ENCODE measurements at regions not wholly inside any gene's neighbourhood (a gene's known extent, or its start where the extent isn't known, plus 50 kb on each side); places are given as distances from the start of the nearest gene placed in this dataset.

- no peak for DNase-seq
Observed at GRCh38 chr5:164354139-164354751, 848.8 kb downstream of the MAT2B start.

GRCh38 chr5:164355267-164355830 lies 849.9 kb downstream of the MAT2B start:
- DNase-seq = no peak

- DNase-seq = no peak
Observed at GRCh38 chr5:164356790-164357189, 851.4 kb downstream of the MAT2B start.

- DNase-seq = no peak
Observed at GRCh38 chr5:164357395-164358033, 852.1 kb downstream of the MAT2B start.

- DNase-seq = no peak
Observed at GRCh38 chr5:164358531-164359259, 853.3 kb downstream of the MAT2B start.

- no peak for DNase-seq
Observed at GRCh38 chr5:164359260-164360255, 854.1 kb downstream of the MAT2B start.

- DNase-seq = no peak
Observed at GRCh38 chr5:164360589-164360988, 855.2 kb downstream of the MAT2B start.

GRCh38 chr5:164361986-164362385 lies 856.6 kb downstream of the MAT2B start:
- no peak for DNase-seq

- no peak for DNase-seq
Observed at GRCh38 chr5:164362835-164363234, 857.4 kb downstream of the MAT2B start.

GRCh38 chr5:164364237-164365208 lies 859.1 kb downstream of the MAT2B start:
- no peak for DNase-seq

GRCh38 chr5:164370841-164371240 lies 865.4 kb downstream of the MAT2B start:
- no peak for DNase-seq

GRCh38 chr5:164372892-164373291 lies 867.5 kb downstream of the MAT2B start:
- no peak for DNase-seq

GRCh38 chr5:164373876-164374275 lies 868.5 kb downstream of the MAT2B start:
- no peak for DNase-seq

GRCh38 chr5:164375051-164375450 lies 869.6 kb downstream of the MAT2B start:
- DNase-seq = no peak

GRCh38 chr5:164376843-164377242 lies 871.4 kb downstream of the MAT2B start:
- no peak for DNase-seq

- DNase-seq = no peak
Observed at GRCh38 chr5:164377746-164378145, 872.3 kb downstream of the MAT2B start.

GRCh38 chr5:164383662-164384061 lies 878.2 kb downstream of the MAT2B start:
- DNase-seq = no peak

GRCh38 chr5:164392531-164392930 lies 887.1 kb downstream of the MAT2B start:
- DNase-seq = no peak

GRCh38 chr5:164394686-164395194 lies 889.3 kb downstream of the MAT2B start:
- no peak for DNase-seq

- no peak for DNase-seq
Observed at GRCh38 chr5:164412531-164412930, 907.1 kb downstream of the MAT2B start.

- no peak for DNase-seq
Observed at GRCh38 chr5:164420161-164420560, 914.7 kb downstream of the MAT2B start.
